ENCODE measurements at regions not wholly inside any gene's neighbourhood (a gene's known extent, or its start where the extent isn't known, plus 50 kb on each side); places are given as distances from the start of the nearest gene placed in this dataset.
"Not testable (repeated sequence)": the region's sequence is repeated elsewhere in the genome, so short reads cannot be mapped to it uniquely, and the experiment has no call there.

DNA sequence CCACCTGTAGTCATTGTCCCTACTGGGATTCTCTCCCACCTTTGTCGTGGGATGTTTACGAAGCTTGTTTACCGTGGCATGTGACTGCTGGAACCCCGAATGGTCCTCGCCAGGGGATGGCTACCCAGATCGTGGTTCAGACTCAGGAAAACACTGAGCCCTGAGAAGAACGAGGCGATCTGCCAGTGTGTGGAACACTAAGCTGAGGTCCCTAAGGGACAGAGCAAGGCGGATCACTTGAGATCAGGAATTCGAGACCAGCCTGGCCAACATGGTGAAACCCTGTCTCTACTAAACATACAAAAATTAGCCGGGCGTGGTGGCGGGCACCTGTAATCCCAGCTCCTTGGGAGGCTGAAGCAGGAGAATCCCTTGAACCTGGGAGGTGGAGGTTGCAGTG, 70.7 kb downstream of the DIO3 start:
- not testable (repeated sequence) for TF ChIP-seq KLF13 (tag; IDR thresholded peaks at IDR 0.05; ENCODE audit: borderline replicate concordance, low read depth); HMG20B (CRISPR knock-in tag; IDR thresholded peaks at IDR 0.05); MAZ (CRISPR knock-in tag; conservative IDR thresholded peaks at IDR 0.05 in 1 of 2, IDR thresholded peaks at IDR 0.05 in 1 of 2); SNRNP70 (optimal IDR thresholded peaks at IDR 0.05; ENCODE audit: low read depth, low read length); HDAC6 (IDR thresholded peaks at IDR 0.05; ENCODE audit: low read depth, low read length); JUND (IDR thresholded peaks at IDR 0.05; ENCODE audit: borderline replicate concordance, low read depth, low read length); JUND (tag; IDR thresholded peaks at IDR 0.05; ENCODE audit: borderline replicate concordance, low read depth, low read length); CBX5 (IDR thresholded peaks at IDR 0.05; ENCODE audit: borderline replicate concordance, low read depth); EZH2 (IDR thresholded peaks at IDR 0.05; ENCODE audit: borderline replicate concordance, low read depth, low read length)
- TF ChIP-seq, protein P1, sequence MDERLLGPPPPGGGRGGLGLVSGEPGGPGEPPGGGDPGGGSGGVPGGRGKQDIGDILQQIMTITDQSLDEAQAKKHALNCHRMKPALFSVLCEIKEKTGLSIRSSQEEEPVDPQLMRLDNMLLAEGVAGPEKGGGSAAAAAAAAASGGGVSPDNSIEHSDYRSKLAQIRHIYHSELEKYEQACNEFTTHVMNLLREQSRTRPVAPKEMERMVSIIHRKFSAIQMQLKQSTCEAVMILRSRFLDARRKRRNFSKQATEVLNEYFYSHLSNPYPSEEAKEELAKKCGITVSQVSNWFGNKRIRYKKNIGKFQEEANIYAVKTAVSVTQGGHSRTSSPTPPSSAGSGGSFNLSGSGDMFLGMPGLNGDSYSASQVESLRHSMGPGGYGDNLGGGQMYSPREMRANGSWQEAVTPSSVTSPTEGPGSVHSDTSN (CRISPR knock-in tag; IDR thresholded peaks at IDR 0.05; ENCODE audit: low read depth): not testable (repeated sequence)
- TF ChIP-seq, protein P1 (tag; conservative IDR thresholded peaks at IDR 0.05; ENCODE audit: low read depth): not testable (repeated sequence)
- TF ChIP-seq, protein P2, sequence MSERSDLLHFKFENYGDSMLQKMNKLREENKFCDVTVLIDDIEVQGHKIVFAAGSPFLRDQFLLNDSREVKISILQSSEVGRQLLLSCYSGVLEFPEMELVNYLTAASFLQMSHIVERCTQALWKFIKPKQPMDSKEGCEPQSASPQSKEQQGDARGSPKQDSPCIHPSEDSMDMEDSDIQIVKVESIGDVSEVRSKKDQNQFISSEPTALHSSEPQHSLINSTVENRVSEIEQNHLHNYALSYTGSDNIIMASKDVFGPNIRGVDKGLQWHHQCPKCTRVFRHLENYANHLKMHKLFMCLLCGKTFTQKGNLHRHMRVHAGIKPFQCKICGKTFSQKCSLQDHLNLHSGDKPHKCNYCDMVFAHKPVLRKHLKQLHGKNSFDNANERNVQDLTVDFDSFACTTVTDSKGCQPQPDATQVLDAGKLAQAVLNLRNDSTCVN (CRISPR knock-in tag; IDR thresholded peaks at IDR 0.05): not testable (repeated sequence)

All from K562 (cell line).